Breast epithelium (tissue), 3 donors: ENCODE measurements at regions not wholly inside any gene's neighbourhood (a gene's known extent, or its start where the extent isn't known, plus 50 kb on each side); places are given as distances from the start of the nearest gene placed in this dataset.

Experiments
- CTCF ChIP-seq, 3 donors: fragments of 450-650 bp; IDR thresholded peaks; one replicate each; pipeline ENCODE4 v1.5.1; 2016 to 2017; ENCODE audit warnings: antibody characterized with exemption in 3 of 3, mild to moderate bottlenecking in 3 of 3, moderate library complexity in 3 of 3
- POLR2A ChIP-seq: fragments of 450-650 bp; IDR thresholded peaks from one replicate; pipeline ENCODE4 v1.6.1; 2016; ENCODE audit warnings: antibody characterized with exemption, mild to moderate bottlenecking, moderate library complexity
- POLR2AphosphoS5 ChIP-seq, 3 donors: sonication (generic); formaldehyde crosslinking; IDR thresholded peaks; one replicate each; pipeline ENCODE4 v1.6.1; 2017; ENCODE audit warnings: antibody characterized with exemption in 3 of 3

- no peak for TF ChIP-seq CTCF (IDR thresholded peaks at IDR 0.05)
- no peak for TF ChIP-seq POLR2A
- TF ChIP-seq POLR2AphosphoS5 (IDR thresholded peaks at IDR 0.05), result no peak
Measured at GRCh38 chr7:12930534-12930933, 243.1 kb downstream of the ARL4A start.
